Fibroblast of lung (primary cell): ENCODE measurements at regions not wholly inside any gene's neighbourhood (a gene's known extent, or its start where the extent isn't known, plus 50 kb on each side); places are given as distances from the start of the nearest gene placed in this dataset.

Source experiments
- CTCF ChIP-seq, 2 donors: IDR thresholded peaks in 1 of 2; conservative IDR thresholded peaks in 1 of 2; 1 replicate in 1 of 2; 2 replicates in 1 of 2; pipeline ENCODE4 v1.5.1; 2011 to 2012; ENCODE audit warnings: low read length in 2 of 2, control low read depth in 1 of 2, inconsistent platforms in 1 of 2, low read depth in 1 of 2, mild to moderate bottlenecking in 1 of 2
- EZH2 ChIP-seq: IDR thresholded peaks from 2 replicates; pipeline ENCODE4 v1.5.1; 2012; ENCODE audit warnings: low read length, control low read depth, mild to moderate bottlenecking; ENCODE audit errors: missing control alignments

GRCh38 chr15:26165546-26165945, 302.4 kb upstream of the ATP10A start:
- TF ChIP-seq CTCF (conservative IDR thresholded peaks at IDR 0.05 in 1 of 2, IDR thresholded peaks at IDR 0.05 in 1 of 2; ENCODE audit: low read depth in 1 of 2, low read length in 2 of 2) (no peak), EZH2 (no peak)
